NT2/D1 (cell line): ENCODE measurements at regions not wholly inside any gene's neighbourhood (a gene's known extent, or its start where the extent isn't known, plus 50 kb on each side); places are given as distances from the start of the nearest gene placed in this dataset.

Experiments used
- SUZ12 ChIP-seq: IDR thresholded peaks from 2 replicates; pipeline ENCODE4 v1.6.1; 2011; ENCODE audit not compliant: insufficient read length, insufficient read depth; ENCODE audit errors: extremely low read depth
- YY1 ChIP-seq: IDR thresholded peaks from 2 replicates; pipeline ENCODE4 v1.6.1; 2011; ENCODE audit not compliant: insufficient read length, insufficient read depth
- ZNF274 ChIP-seq: IDR thresholded peaks from 2 replicates; pipeline ENCODE4 v1.6.1; 2011; ENCODE audit warnings: mild to moderate bottlenecking, low read depth, low read length

GRCh38 chr7:137084607-137085380, 216.3 kb downstream of the CHRM2 start:
- TF ChIP-seq SUZ12 (no peak), YY1 (no peak), ZNF274 (no peak)
